ENCODE measurements at regions not wholly inside any gene's neighbourhood (a gene's known extent, or its start where the extent isn't known, plus 50 kb on each side); places are given as distances from the start of the nearest gene placed in this dataset.
A peak's percentile ranks its signal among the peaks of the same experiment; 100 is the strongest.

DNA sequence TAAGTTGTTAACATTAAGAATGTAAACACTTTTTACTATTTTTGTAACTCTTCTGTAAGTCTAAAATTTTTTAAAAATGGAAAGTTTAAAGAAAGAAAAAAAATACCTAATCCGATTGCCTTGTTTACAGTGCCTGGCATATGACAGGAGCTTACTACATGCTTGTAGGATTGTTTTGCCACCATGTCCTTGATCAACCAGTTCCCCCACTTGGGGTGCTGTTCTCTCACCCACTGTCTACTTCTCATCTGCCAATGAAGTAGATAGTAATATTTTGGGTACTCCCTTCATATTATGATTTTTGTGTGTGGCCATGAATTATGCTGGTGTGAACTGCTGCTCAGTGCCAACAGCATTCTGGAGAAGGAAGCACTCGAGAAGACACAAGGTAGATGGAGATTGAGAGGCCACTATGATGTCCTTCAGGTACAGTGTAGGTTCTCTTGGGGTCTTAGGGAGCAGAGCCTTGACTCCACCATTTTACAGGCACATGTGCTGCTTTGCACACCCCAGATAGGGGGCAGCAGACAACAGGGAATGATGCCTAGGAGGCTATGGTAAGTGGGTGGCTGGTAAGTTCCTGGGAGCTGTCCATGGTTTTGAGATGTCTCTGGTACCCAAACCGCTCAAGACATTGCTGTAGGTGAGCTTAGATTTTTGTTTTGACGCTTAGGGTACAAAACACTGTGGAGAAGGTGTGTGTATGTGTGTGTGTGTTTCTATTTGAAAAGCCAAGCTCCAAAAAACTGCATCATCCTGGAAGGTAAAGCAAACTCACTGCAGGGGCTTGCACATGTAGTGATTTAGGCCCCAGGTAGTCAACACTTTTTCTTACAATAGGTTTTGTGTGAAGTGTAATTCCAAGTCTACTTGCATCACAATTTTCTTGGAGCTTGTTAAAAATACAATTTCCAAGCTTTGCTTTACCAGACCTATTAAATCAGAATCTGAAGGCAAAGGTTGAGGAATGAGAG is 494.5 kb upstream of the LARGE1 start (continued):
- TF ChIP-seq PHF5A (CRISPR knock-in tag; IDR thresholded peaks at IDR 0.05; ENCODE audit: low read depth, unreplicated experiment) (no peak), NFKB2 (CRISPR knock-in tag; IDR thresholded peaks at IDR 0.05; ENCODE audit: borderline replicate concordance) (no peak), JUND (CRISPR knock-in tag; IDR thresholded peaks at IDR 0.05) (peak; percentile 42; the same call in 1 of the 2 replicates), KLF13 (CRISPR knock-in tag; IDR thresholded peaks at IDR 0.05) (no peak), ATF7-NPFF (CRISPR knock-in tag; IDR thresholded peaks at IDR 0.05; ENCODE audit: low read depth) (no peak), KAT7 (CRISPR knock-in tag; IDR thresholded peaks at IDR 0.05; ENCODE audit: borderline replicate concordance) (no peak), ZNF431 (CRISPR knock-in tag; IDR thresholded peaks at IDR 0.05; ENCODE audit: borderline replicate concordance, low read depth) (0 out of 2 replicates have a peak, but pooled peaks have one; percentile 56), PAF1 (CRISPR knock-in tag; IDR thresholded peaks at IDR 0.05) (no peak), ZNF672 (CRISPR knock-in tag; IDR thresholded peaks at IDR 0.05) (no peak), ARNT2 (CRISPR knock-in tag; IDR thresholded peaks at IDR 0.05; ENCODE audit: low read depth) (0 out of 2 replicates have a peak, but pooled peaks have one; percentile 35), KAT8 (CRISPR knock-in tag; IDR thresholded peaks at IDR 0.05) (peak; percentile 53; the same call in 1 of the 2 replicates), ZNF766 (CRISPR knock-in tag; IDR thresholded peaks at IDR 0.05; ENCODE audit: borderline replicate concordance) (peak; percentile 51; the same call in 1 of the 2 replicates), KMT2B (CRISPR knock-in tag; IDR thresholded peaks at IDR 0.05) (peak; percentile 70; the same call in 1 of the 2 replicates), ZNF619 (CRISPR knock-in tag; IDR thresholded peaks at IDR 0.05) (no peak), ZNF225 (CRISPR knock-in tag; IDR thresholded peaks at IDR 0.05) (no peak), RBFOX2 (IDR thresholded peaks at IDR 0.05; ENCODE audit: low read depth, low read length) (no peak), FLYWCH1 (CRISPR knock-in tag; IDR thresholded peaks at IDR 0.05) (no peak), POLR2A (IDR thresholded peaks at IDR 0.05; ENCODE audit: insufficient read depth in 1 of 2, low read depth in 2 of 2, low read length in 2 of 2) (no peak)
- TF ChIP-seq, protein P1, sequence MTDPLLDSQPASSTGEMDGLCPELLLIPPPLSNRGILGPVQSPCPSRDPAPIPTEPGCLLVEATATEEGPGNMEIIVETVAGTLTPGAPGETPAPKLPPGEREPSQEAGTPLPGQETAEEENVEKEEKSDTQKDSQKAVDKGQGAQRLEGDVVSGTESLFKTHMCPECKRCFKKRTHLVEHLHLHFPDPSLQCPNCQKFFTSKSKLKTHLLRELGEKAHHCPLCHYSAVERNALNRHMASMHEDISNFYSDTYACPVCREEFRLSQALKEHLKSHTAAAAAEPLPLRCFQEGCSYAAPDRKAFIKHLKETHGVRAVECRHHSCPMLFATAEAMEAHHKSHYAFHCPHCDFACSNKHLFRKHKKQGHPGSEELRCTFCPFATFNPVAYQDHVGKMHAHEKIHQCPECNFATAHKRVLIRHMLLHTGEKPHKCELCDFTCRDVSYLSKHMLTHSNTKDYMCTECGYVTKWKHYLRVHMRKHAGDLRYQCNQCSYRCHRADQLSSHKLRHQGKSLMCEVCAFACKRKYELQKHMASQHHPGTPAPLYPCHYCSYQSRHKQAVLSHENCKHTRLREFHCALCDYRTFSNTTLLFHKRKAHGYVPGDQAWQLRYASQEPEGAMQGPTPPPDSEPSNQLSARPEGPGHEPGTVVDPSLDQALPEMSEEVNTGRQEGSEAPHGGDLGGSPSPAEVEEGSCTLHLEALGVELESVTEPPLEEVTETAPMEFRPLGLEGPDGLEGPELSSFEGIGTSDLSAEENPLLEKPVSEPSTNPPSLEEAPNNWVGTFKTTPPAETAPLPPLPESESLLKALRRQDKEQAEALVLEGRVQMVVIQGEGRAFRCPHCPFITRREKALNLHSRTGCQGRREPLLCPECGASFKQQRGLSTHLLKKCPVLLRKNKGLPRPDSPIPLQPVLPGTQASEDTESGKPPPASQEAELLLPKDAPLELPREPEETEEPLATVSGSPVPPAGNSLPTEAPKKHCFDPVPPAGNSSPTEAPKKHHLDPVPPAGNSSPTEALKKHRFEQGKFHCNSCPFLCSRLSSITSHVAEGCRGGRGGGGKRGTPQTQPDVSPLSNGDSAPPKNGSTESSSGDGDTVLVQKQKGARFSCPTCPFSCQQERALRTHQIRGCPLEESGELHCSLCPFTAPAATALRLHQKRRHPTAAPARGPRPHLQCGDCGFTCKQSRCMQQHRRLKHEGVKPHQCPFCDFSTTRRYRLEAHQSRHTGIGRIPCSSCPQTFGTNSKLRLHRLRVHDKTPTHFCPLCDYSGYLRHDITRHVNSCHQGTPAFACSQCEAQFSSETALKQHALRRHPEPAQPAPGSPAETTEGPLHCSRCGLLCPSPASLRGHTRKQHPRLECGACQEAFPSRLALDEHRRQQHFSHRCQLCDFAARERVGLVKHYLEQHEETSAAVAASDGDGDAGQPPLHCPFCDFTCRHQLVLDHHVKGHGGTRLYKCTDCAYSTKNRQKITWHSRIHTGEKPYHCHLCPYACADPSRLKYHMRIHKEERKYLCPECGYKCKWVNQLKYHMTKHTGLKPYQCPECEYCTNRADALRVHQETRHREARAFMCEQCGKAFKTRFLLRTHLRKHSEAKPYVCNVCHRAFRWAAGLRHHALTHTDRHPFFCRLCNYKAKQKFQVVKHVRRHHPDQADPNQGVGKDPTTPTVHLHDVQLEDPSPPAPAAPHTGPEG (CRISPR knock-in tag; IDR thresholded peaks at IDR 0.05), result no peak
- TF ChIP-seq, protein P2, sequence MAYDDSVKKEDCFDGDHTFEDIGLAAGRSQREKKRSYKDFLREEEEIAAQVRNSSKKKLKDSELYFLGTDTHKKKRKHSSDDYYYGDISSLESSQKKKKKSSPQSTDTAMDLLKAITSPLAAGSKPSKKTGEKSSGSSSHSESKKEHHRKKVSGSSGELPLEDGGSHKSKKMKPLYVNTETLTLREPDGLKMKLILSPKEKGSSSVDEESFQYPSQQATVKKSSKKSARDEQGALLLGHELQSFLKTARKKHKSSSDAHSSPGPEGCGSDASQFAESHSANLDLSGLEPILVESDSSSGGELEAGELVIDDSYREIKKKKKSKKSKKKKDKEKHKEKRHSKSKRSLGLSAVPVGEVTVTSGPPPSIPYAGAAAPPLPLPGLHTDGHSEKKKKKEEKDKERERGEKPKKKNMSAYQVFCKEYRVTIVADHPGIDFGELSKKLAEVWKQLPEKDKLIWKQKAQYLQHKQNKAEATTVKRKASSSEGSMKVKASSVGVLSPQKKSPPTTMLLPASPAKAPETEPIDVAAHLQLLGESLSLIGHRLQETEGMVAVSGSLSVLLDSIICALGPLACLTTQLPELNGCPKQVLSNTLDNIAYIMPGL (CRISPR knock-in tag; IDR thresholded peaks at IDR 0.05; ENCODE audit: borderline replicate concordance in 1 of 2, low read depth in 1 of 2), result peak; percentile 30 to 36; a peak in 1 of 4 replicates
- TF ChIP-seq, protein P3, sequence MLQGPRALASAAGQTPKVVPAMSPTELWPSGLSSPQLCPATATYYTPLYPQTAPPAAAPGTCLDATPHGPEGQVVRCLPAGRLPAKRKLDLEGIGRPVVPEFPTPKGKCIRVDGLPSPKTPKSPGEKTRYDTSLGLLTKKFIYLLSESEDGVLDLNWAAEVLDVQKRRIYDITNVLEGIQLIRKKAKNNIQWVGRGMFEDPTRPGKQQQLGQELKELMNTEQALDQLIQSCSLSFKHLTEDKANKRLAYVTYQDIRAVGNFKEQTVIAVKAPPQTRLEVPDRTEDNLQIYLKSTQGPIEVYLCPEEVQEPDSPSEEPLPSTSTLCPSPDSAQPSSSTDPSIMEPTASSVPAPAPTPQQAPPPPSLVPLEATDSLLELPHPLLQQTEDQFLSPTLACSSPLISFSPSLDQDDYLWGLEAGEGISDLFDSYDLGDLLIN (CRISPR knock-in tag; IDR thresholded peaks at IDR 0.05; ENCODE audit: borderline replicate concordance), result no peak

Data from HepG2 (cell line).